Transverse colon (tissue), 4 donors: ENCODE measurements at regions not wholly inside any gene's neighbourhood (a gene's known extent, or its start where the extent isn't known, plus 50 kb on each side); places are given as distances from the start of the nearest gene placed in this dataset.

Experiments
- DNase-seq: peaks from one replicate; pipeline ENCODE4 v3.0.0-alpha.2; 2019
- H3K27ac ChIP-seq, 4 donors: fragments of 200-600 bp; sonication (generic); 2 replicates each; pipeline ENCODE4 v1.5.1; 2016 to 2018; ENCODE audit warnings: inconsistent platforms in 4 of 4
- H3K27me3 ChIP-seq: fragments of 200-600 bp; sonication (generic); 2 replicates; pipeline ENCODE4 v1.5.1; 2017; ENCODE audit warnings: inconsistent platforms
- H3K36me3 ChIP-seq, 4 donors: fragments of 200-600 bp; sonication (generic); 2 replicates each; pipeline ENCODE4 v1.5.1; 2017 to 2019; ENCODE audit warnings: inconsistent platforms in 4 of 4
- H3K4me1 ChIP-seq, 4 donors: fragments of 200-600 bp; sonication (generic); 2 replicates each; pipeline ENCODE4 v1.5.1; 2017 to 2020; ENCODE audit warnings: inconsistent platforms in 4 of 4
- H3K4me3 ChIP-seq, 4 donors: fragments of 200-600 bp; sonication (generic); 1 replicate in 1 of 4; 2 replicates in 3 of 4; pipeline versions ENCODE4 v1.5.1 to v1.6.1; 2017 to 2019; ENCODE audit warnings: inconsistent platforms in 4 of 4
- H3K9me3 ChIP-seq, 2 donors: fragments of 200-600 bp; sonication (generic); 2 replicates each; pipeline ENCODE4 v1.5.1; 2017 to 2019; ENCODE audit warnings: inconsistent platforms in 2 of 2
- CTCF ChIP-seq, 5 experiments: fragments of 200-600 bp in 3 of 5; fragments of 450-650 bp in 2 of 5; sonication (generic) in 3 of 5; IDR thresholded peaks; 1 replicate in 2 of 5; 2 replicates in 3 of 5; pipeline ENCODE4 v1.5.1; 2016 to 2017; ENCODE audit warnings: antibody characterized with exemption in 5 of 5, inconsistent platforms in 3 of 5, mild to moderate bottlenecking in 2 of 5, moderate library complexity in 1 of 5
- EP300 ChIP-seq: sonication (generic); formaldehyde crosslinking; IDR thresholded peaks from one replicate; pipeline ENCODE4 v1.6.1; 2017; ENCODE audit warnings: antibody characterized with exemption, low read depth
- POLR2A ChIP-seq: fragments of 450-650 bp; IDR thresholded peaks from one replicate; pipeline ENCODE4 v1.6.1; 2016; ENCODE audit warnings: antibody characterized with exemption, mild to moderate bottlenecking, moderate library complexity
- POLR2AphosphoS5 ChIP-seq, 3 donors: sonication (generic); formaldehyde crosslinking; IDR thresholded peaks; one replicate each; pipeline ENCODE4 v1.6.1; 2016; ENCODE audit warnings: antibody characterized with exemption in 3 of 3
- WGBS, 2 donors: methylation state at CpG; one replicate each; pipeline ENCODE4 v1.1.5; 2018; ENCODE audit warnings: low coverage in 1 of 2; 5-methylcytosine and 5-hydroxymethylcytosine counted together
- in situ Hi-C, 4 donors: fragments of 200-750 bp; cut with MboI; loops; one replicate each; pipeline versions ENCODE4 v1.15.0 to v1.15.1; 2017; ENCODE audit warnings: low sequenced_read_pairs in 3 of 4, low pct_ligation_motif_present in 1 of 4, low pct_unique_long_range_greater_than_20kb in 1 of 4
- intact Hi-C: fragments of 100-400 bp; cut with DNase I; formaldehyde crosslinking; loops from one replicate; pipeline ENCODE4 v1.15.1; 2023; ENCODE audit warnings: low total_unique reads

GRCh38 chr2:183438541-183438940 is 314.3 kb downstream of the NUP35 start:
- intact Hi-C loops, result no loop called here
- in situ Hi-C loops, result no loop called here
- Histone ChIP-seq H3K4me3 (no peak overlapping the region), H3K9me3 (no peaks in the 10 kb centered on the region), H3K27me3 (no peaks in the 10 kb centered on the region), H3K4me1 (no peaks in the 10 kb centered on the region), H3K36me3 (no peaks in the 10 kb centered on the region), H3K27ac (no peak overlapping the region)
- WGBS, 2 donors, result 83 to 100% methylated on average over 1 to 2 of the region's 2 CpGs
- TF ChIP-seq EP300, result no peak
- no peak for TF ChIP-seq POLR2AphosphoS5 (IDR thresholded peaks at IDR 0.05)
- no peak for TF ChIP-seq CTCF (IDR thresholded peaks at IDR 0.05)
- no peak for TF ChIP-seq POLR2A
- DNase-seq, result no peak

GRCh38 chr2:183455056-183455455 is 330.8 kb downstream of the NUP35 start:
- intact Hi-C loops (no loop called here), in situ Hi-C loops (no loop called here)
- no peak for TF ChIP-seq EP300
- no peak for TF ChIP-seq CTCF (IDR thresholded peaks at IDR 0.05)
- no peak for TF ChIP-seq POLR2AphosphoS5 (IDR thresholded peaks at IDR 0.05)
- TF ChIP-seq POLR2A, result no peak

GRCh38 chr2:183456177-183456576 is 331.9 kb downstream of the NUP35 start:
- intact Hi-C loops (no loop called here), in situ Hi-C loops (no loop called here)
- H3K4me3 ChIP-seq, result no peak overlapping the region
- no peak for TF ChIP-seq EP300
- TF ChIP-seq POLR2AphosphoS5 (IDR thresholded peaks at IDR 0.05), result no peak
- TF ChIP-seq CTCF (IDR thresholded peaks at IDR 0.05), result no peak
- no peak for TF ChIP-seq POLR2A
- no peak overlapping the region for H3K27ac ChIP-seq
- no peaks in the 10 kb centered on the region for H3K27me3 ChIP-seq
- H3K36me3 ChIP-seq, result no peaks in the 10 kb centered on the region
- whole genome bisulfite sequencing, 2 donors, result 81 to 93% methylated on average over 4 of the region's 4 CpGs
- no peaks in the 10 kb centered on the region for H3K9me3 ChIP-seq
- DNase-seq, result no peak
- H3K4me1 ChIP-seq, result no peaks in the 10 kb centered on the region

More at GRCh38 chr2:183455056-183455455, 330.8 kb downstream of the NUP35 start:
- Histone ChIP-seq H3K27ac (no peak overlapping the region), H3K36me3 (no peaks in the 10 kb centered on the region), H3K27me3 (no peaks in the 10 kb centered on the region), H3K4me3 (no peak overlapping the region), H3K9me3 (no peaks in the 10 kb centered on the region), H3K4me1 (no peaks in the 10 kb centered on the region)
- no peak for DNase-seq
- WGBS, 2 donors, result 60 to 83% methylated on average over 1 of the region's 1 CpG

GRCh38 chr2:183458460-183458859 is 334.2 kb downstream of the NUP35 start:
- no peak overlapping the region for H3K27ac ChIP-seq
- 78 to 86% methylated on average over 2 to 3 of the region's 3 CpGs for WGBS, 2 donors
- intact Hi-C loops, result no loop called here

More at GRCh38 chr2:183458460-183458859, 334.2 kb downstream of the NUP35 start:
- Histone ChIP-seq H3K27me3 (no peaks in the 10 kb centered on the region), H3K9me3 (no peaks in the 10 kb centered on the region), H3K4me1 (no peaks in the 10 kb centered on the region), H3K4me3 (no peak overlapping the region), H3K36me3 (no peaks in the 10 kb centered on the region)
- DNase-seq, result no peak
- in situ Hi-C loops, result no loop called here
- no peak for TF ChIP-seq POLR2AphosphoS5 (IDR thresholded peaks at IDR 0.05)
- TF ChIP-seq EP300, result no peak
- no peak for TF ChIP-seq POLR2A
- no peak for TF ChIP-seq CTCF (IDR thresholded peaks at IDR 0.05)
